A549 (cell line): ENCODE measurements at regions not wholly inside any gene's neighbourhood (a gene's known extent, or its start where the extent isn't known, plus 50 kb on each side); places are given as distances from the start of the nearest gene placed in this dataset.

Experiments
- CHD2 ChIP-seq: fragments of 150-350 bp; IDR thresholded peaks from 2 replicates; pipeline ENCODE4 v1.6.1; 2014; ENCODE audit warnings: low read length; ENCODE audit not compliant: partially characterized antibody
- POLR2A ChIP-seq: IDR thresholded peaks from 2 replicates; pipeline ENCODE4 v1.6.1; 2012; ENCODE audit warnings: mild to moderate bottlenecking, low read length
- SMC3 ChIP-seq: fragments of >200 bp; sonication (Bioruptor Twin); formaldehyde crosslinking; IDR thresholded peaks from 3 replicates; pipeline ENCODE4 v1.6.1; 2018; ENCODE audit warnings: inconsistent platforms
- TF ChIP-seq, protein P1 (sequence below): fragments of >200 bp; sonication (Bioruptor Twin); formaldehyde crosslinking; IDR thresholded peaks from 3 replicates; pipeline ENCODE4 v1.5.1; 2016
- TF ChIP-seq, protein P2 (sequence below): fragments of 200-600 bp; sonication (generic); IDR thresholded peaks from 2 replicates; pipeline ENCODE4 v1.6.1; 2016; ENCODE audit warnings: antibody characterized with exemption, mild to moderate bottlenecking, moderate library complexity

DNA sequence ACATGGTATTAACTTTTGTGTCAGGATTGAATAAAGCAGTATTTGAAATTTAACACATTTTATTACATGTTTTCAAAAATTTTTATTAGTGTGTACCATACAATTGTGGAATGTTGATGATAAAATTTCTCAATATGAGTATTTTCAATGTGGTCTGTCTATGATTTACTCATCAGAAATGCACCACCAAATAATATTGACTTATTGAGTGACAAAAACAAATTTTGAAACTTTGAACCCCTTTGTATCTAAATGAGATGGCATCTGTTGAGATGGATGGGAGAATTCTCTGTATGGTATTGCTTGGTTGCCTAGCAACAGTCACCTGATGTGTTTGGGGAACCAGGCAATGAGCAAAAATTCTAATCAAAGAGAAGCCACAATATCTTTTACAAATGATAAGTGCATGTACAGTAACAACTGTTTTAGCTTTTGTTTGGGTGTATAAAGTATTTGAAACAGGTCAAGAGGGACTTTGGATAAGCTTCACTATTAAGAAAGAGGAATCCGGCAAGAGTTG is 400.1 kb downstream of the CCDC85A start:
- TF ChIP-seq POLR2A, result no peak
- TF ChIP-seq, protein P1, sequence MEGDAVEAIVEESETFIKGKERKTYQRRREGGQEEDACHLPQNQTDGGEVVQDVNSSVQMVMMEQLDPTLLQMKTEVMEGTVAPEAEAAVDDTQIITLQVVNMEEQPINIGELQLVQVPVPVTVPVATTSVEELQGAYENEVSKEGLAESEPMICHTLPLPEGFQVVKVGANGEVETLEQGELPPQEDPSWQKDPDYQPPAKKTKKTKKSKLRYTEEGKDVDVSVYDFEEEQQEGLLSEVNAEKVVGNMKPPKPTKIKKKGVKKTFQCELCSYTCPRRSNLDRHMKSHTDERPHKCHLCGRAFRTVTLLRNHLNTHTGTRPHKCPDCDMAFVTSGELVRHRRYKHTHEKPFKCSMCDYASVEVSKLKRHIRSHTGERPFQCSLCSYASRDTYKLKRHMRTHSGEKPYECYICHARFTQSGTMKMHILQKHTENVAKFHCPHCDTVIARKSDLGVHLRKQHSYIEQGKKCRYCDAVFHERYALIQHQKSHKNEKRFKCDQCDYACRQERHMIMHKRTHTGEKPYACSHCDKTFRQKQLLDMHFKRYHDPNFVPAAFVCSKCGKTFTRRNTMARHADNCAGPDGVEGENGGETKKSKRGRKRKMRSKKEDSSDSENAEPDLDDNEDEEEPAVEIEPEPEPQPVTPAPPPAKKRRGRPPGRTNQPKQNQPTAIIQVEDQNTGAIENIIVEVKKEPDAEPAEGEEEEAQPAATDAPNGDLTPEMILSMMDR, result no peak
- TF ChIP-seq, protein P2, sequence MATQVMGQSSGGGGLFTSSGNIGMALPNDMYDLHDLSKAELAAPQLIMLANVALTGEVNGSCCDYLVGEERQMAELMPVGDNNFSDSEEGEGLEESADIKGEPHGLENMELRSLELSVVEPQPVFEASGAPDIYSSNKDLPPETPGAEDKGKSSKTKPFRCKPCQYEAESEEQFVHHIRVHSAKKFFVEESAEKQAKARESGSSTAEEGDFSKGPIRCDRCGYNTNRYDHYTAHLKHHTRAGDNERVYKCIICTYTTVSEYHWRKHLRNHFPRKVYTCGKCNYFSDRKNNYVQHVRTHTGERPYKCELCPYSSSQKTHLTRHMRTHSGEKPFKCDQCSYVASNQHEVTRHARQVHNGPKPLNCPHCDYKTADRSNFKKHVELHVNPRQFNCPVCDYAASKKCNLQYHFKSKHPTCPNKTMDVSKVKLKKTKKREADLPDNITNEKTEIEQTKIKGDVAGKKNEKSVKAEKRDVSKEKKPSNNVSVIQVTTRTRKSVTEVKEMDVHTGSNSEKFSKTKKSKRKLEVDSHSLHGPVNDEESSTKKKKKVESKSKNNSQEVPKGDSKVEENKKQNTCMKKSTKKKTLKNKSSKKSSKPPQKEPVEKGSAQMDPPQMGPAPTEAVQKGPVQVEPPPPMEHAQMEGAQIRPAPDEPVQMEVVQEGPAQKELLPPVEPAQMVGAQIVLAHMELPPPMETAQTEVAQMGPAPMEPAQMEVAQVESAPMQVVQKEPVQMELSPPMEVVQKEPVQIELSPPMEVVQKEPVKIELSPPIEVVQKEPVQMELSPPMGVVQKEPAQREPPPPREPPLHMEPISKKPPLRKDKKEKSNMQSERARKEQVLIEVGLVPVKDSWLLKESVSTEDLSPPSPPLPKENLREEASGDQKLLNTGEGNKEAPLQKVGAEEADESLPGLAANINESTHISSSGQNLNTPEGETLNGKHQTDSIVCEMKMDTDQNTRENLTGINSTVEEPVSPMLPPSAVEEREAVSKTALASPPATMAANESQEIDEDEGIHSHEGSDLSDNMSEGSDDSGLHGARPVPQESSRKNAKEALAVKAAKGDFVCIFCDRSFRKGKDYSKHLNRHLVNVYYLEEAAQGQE, result no peak
- TF ChIP-seq SMC3, result no peak
- TF ChIP-seq CHD2, result no peak
